GM12891 (cell line): ENCODE measurements at regions not wholly inside any gene's neighbourhood (a gene's known extent, or its start where the extent isn't known, plus 50 kb on each side); places are given as distances from the start of the nearest gene placed in this dataset.
"Not testable (repeated sequence)": the region's sequence is repeated elsewhere in the genome, so short reads cannot be mapped to it uniquely, and the experiment has no call there.

Experiments
- POLR2AphosphoS5 ChIP-seq: IDR thresholded peaks from 2 replicates; pipeline ENCODE4 v1.6.1; 2011; ENCODE audit warnings: low read depth, low read length, control low read depth
- TAF1 ChIP-seq: IDR thresholded peaks from 2 replicates; pipeline ENCODE4 v1.6.1; 2011; ENCODE audit warnings: low read depth, low read length, control low read depth

DNA sequence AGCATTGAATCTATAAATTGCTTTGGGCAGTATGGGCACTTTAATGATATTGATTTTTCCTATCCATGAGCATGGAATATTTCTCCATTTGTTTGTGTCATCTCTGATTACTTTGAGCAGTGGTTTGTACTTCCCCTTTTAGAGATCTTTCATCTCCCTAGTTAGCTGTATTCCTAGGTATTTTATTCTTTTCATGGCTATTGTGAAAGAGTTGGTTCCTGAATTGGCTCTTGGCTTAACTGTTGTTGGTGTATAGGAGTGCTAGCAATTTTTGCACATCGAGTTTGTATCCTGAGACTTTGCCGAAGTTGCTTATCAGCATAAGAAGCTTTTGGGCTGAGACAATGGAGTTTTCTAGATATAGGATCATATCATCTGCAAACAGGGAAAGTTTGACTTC, 50.2 kb upstream of the NEIL3 start:
- not testable (repeated sequence) for TF ChIP-seq TAF1, POLR2AphosphoS5
